Lower lobe of right lung (tissue), 2 donors: ENCODE measurements at regions not wholly inside any gene's neighbourhood (a gene's known extent, or its start where the extent isn't known, plus 50 kb on each side); places are given as distances from the start of the nearest gene placed in this dataset.

ENCODE experiments used
- ATAC-seq, 2 donors: fragments of 200-7000 bp; cut with Tn5 transposase; one replicate each; pipeline ENCODE4 v1.9.1; 2020 to 2022; ENCODE audit warnings: mild to moderate bottlenecking in 2 of 2, moderate library complexity in 2 of 2
- DNase-seq: peaks from one replicate; pipeline ENCODE4 v3.0.0-alpha.2; 2020
- H3K27ac ChIP-seq: fragments of 200-600 bp; one replicate; pipeline ENCODE4 v1.8.0; 2022
- H3K27me3 ChIP-seq: fragments of 200-600 bp; one replicate; pipeline ENCODE4 v1.8.0; 2022; ENCODE audit warnings: low read depth
- H3K36me3 ChIP-seq: fragments of 200-600 bp; one replicate; pipeline ENCODE4 v1.8.0; 2022; ENCODE audit warnings: mild to moderate bottlenecking
- H3K4me1 ChIP-seq: fragments of 200-600 bp; one replicate; pipeline ENCODE4 v1.8.0; 2022
- H3K4me3 ChIP-seq: fragments of 200-600 bp; one replicate; pipeline ENCODE4 v1.8.0; 2022; ENCODE audit warnings: mild to moderate bottlenecking
- H3K9me3 ChIP-seq: fragments of 200-600 bp; one replicate; pipeline ENCODE4 v1.8.0; 2022
- intact Hi-C: fragments of 100-400 bp; cut with DNase I; formaldehyde crosslinking; loops from one replicate; pipeline ENCODE4 v1.11.0; 2022
- TF ChIP-seq, protein P1 (sequence below): fragments of 200-600 bp; IDR thresholded peaks from one replicate; pipeline ENCODE4 v1.8.0; 2022; ENCODE audit warnings: antibody characterized with exemption, mild to moderate bottlenecking
- donor health status: DM: no; HTN: yes; CAD: no; lungs with severe emphysema.

DNA sequence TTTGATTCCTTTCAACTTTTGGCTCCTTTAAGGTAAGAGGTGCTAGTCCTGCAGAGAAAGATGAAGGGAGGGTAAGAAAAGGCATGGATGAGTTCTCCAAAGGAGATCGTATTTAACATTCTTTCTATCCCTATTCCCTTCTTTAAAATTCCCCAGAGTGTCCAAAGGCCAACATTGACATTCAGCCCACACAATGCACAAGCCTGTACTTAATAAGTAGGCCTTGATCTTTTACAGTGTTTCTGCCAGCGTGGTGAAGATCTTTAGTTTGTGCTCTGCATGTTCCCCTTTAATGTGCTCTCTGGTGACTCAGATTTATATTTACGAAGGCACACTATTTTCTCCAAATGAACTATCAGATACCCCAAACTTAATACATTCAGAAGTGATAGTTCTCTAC is 582.5 kb upstream of the RGS18 start:
- no peaks in the 10 kb centered on the region for H3K36me3 ChIP-seq
- intact Hi-C loops = no loop called here
- no peak overlapping the region for H3K4me3 ChIP-seq
- no peaks in the 10 kb centered on the region for H3K27me3 ChIP-seq
- no peak overlapping the region for H3K27ac ChIP-seq
- no peaks in the 10 kb centered on the region for H3K4me1 ChIP-seq
- TF ChIP-seq, protein P1, sequence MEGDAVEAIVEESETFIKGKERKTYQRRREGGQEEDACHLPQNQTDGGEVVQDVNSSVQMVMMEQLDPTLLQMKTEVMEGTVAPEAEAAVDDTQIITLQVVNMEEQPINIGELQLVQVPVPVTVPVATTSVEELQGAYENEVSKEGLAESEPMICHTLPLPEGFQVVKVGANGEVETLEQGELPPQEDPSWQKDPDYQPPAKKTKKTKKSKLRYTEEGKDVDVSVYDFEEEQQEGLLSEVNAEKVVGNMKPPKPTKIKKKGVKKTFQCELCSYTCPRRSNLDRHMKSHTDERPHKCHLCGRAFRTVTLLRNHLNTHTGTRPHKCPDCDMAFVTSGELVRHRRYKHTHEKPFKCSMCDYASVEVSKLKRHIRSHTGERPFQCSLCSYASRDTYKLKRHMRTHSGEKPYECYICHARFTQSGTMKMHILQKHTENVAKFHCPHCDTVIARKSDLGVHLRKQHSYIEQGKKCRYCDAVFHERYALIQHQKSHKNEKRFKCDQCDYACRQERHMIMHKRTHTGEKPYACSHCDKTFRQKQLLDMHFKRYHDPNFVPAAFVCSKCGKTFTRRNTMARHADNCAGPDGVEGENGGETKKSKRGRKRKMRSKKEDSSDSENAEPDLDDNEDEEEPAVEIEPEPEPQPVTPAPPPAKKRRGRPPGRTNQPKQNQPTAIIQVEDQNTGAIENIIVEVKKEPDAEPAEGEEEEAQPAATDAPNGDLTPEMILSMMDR = no peak
- ATAC-seq = no peak
- no peak for DNase-seq
- no peaks in the 10 kb centered on the region for H3K9me3 ChIP-seq

DNA sequence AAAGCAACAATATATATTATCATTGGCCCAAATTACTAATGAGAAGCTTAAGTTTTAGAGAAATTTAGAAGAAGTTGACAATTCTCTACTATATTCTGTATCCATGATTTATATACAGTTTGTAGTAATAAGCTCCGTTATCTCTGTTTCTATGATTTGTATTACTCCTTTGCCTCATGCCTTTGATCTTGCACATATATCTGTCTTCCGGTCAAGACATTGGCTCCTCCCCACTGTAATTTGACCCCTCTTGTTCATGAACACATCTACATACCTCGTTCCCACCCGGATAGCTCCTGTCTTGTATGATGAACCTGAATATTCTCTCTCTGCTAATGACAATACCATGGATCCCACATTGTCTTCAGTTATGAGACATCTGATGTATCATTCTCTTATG is 581.0 kb upstream of the RGS18 start:
- Histone ChIP-seq H3K27me3 (no peaks in the 10 kb centered on the region), H3K36me3 (no peaks in the 10 kb centered on the region), H3K4me3 (no peak overlapping the region), H3K9me3 (no peaks in the 10 kb centered on the region), H3K27ac (no peak overlapping the region), H3K4me1 (no peaks in the 10 kb centered on the region)
- ATAC-seq (no peak), DNase-seq (no peak)
- TF ChIP-seq, protein P1 = no peak
- intact Hi-C loops = no loop called here

DNA sequence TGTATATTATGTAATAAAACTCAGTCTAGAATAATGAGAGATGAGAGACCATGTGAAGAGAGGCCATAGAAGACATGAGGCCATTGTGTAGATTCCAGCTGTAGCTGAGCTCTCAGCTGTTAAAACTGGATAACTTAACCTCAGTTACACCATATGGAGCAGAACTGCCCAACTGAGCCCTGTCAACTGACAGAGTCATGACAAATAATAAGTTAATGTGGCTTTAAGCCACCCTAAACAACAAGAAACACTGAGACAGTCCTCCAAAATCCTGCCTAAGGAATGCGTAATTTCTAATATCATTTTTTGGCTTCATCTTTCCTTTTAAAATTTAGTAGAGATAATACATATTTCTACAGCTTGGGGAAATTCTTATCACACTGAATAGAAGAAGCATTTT is 580.0 kb upstream of the RGS18 start:
- H3K4me3 ChIP-seq = no peak overlapping the region
- H3K4me1 ChIP-seq = no peaks in the 10 kb centered on the region
- no peaks in the 10 kb centered on the region for H3K9me3 ChIP-seq
- no peak overlapping the region for H3K27ac ChIP-seq
- H3K27me3 ChIP-seq = no peaks in the 10 kb centered on the region
- intact Hi-C loops = no loop called here
- ATAC-seq (no peak), DNase-seq (no peak)
- TF ChIP-seq, protein P1 = no peak
- H3K36me3 ChIP-seq = no peaks in the 10 kb centered on the region

DNA sequence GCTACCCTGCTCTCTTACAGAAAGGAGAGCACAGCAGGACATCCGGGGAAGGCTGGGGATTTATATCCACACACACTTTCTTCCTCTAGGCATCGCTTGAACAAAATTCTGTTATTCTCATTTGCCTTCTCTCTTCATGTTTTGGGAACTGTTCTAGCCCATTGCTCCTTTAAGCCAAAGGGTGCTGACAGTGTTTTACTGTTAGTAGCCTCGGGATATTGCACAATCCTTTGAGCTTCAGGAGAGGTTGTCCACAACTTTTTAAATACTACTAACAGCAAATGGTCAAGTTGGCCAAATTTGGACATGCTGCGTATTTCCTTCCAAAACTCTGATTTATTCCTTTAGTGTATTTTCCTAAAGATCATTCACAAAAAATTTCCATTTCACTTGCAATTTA is 579.2 kb upstream of the RGS18 start:
- TF ChIP-seq, protein P1 = no peak
- H3K36me3 ChIP-seq = no peaks in the 10 kb centered on the region
- DNase-seq (no peak), ATAC-seq (no peak)
- H3K4me3 ChIP-seq = no peak overlapping the region
- H3K27ac ChIP-seq = no peak overlapping the region
- intact Hi-C loops = no loop called here
- no peaks in the 10 kb centered on the region for H3K4me1 ChIP-seq
- H3K27me3 ChIP-seq = no peaks in the 10 kb centered on the region
- H3K9me3 ChIP-seq = no peaks in the 10 kb centered on the region

DNA sequence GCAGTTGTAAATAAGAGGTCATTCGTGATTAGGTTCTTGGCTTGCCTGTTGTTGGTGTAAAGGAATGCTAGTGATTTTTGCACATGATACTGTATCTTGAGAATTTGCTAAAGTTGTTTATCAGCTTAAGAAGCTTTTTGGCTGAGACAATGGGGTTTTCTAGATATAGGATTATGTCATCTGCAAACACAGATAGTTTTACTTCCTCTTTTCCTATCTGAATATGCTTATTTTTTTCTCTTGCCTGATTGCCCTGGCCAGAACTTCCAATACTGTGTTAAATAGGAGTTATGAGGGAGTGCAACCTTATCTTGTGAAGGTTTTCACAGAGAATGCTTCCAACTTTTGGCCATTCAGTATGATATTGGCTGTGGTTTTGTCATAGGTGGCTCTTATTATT is 576.1 kb upstream of the RGS18 start:
- Histone ChIP-seq H3K4me1 (no peaks in the 10 kb centered on the region), H3K27me3 (no peaks in the 10 kb centered on the region), H3K27ac (no peak overlapping the region), H3K9me3 (no peaks in the 10 kb centered on the region), H3K36me3 (no peaks in the 10 kb centered on the region), H3K4me3 (no peak overlapping the region)
- TF ChIP-seq, protein P1 = no peak
- ATAC-seq = no peak
- intact Hi-C loops = no loop called here
- no peak for DNase-seq

DNA sequence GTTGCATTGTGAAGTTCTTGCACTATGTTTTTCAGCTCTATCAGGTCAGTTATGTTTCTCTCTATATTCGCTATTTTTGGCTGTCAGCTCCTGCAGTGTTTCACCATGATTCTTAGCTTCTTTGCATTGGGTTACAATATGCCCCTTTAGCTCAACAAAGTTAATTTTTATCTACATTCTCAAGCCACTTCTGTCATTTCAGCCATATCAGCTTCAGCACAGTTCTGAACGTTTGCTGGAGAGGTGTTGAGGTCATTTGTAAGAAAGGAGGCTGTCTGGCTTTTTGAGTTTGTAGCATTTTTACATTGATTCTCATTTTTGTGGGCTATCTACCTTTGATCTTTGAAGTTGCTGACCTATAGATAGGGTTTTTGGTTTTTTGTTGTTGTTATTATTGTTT is 573.2 kb upstream of the RGS18 start:
- no peak for DNase-seq
- H3K27me3 ChIP-seq = no peaks in the 10 kb centered on the region
- intact Hi-C loops = no loop called here

More for the DNA sequence above, 573.2 kb upstream of the RGS18 start:
- Histone ChIP-seq H3K4me3 (no peak overlapping the region), H3K27ac (no peak overlapping the region), H3K4me1 (no peaks in the 10 kb centered on the region), H3K9me3 (no peaks in the 10 kb centered on the region), H3K36me3 (no peaks in the 10 kb centered on the region)
- no peak for ATAC-seq
- TF ChIP-seq, protein P1 = no peak
